Lower leg skin (tissue), 3 donors: ENCODE measurements at regions not wholly inside any gene's neighbourhood (a gene's known extent, or its start where the extent isn't known, plus 50 kb on each side); places are given as distances from the start of the nearest gene placed in this dataset.

ENCODE experiments used
- CTCF ChIP-seq, 3 donors: fragments of 450-650 bp; IDR thresholded peaks; one replicate each; pipeline ENCODE4 v1.5.1; 2016; ENCODE audit warnings: antibody characterized with exemption in 3 of 3, mild to moderate bottlenecking in 3 of 3, moderate library complexity in 2 of 3
- POLR2A ChIP-seq, 2 donors: fragments of 450-650 bp; IDR thresholded peaks; one replicate each; pipeline ENCODE4 v1.6.1; 2016 to 2017; ENCODE audit warnings: antibody characterized with exemption in 2 of 2, mild to moderate bottlenecking in 1 of 2, moderate library complexity in 1 of 2

DNA sequence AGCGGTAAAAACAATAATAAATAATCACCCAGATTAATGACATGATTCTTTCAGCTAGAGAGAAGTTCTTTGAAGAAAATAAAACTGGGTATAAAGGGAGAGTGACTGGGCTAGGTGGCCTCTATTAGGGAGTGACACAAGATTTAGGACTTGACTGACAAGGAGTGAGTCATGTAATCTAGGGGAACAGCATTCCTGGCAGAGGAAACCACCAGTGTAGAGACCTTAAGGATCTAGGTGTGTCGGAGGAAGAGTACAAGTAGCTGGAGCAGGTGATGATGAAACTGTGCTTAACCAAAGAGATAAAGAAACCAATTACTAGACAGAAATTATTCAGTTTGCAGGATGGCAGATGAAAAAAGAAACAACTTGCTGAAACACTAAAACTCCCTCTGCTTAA lies 248.0 kb downstream of the RFC3 start:
- no peak for TF ChIP-seq CTCF (IDR thresholded peaks at IDR 0.05)
- TF ChIP-seq POLR2A (IDR thresholded peaks at IDR 0.05) = no peak
